ENCODE measurements at regions not wholly inside any gene's neighbourhood (a gene's known extent, or its start where the extent isn't known, plus 50 kb on each side); places are given as distances from the start of the nearest gene placed in this dataset.

DNA sequence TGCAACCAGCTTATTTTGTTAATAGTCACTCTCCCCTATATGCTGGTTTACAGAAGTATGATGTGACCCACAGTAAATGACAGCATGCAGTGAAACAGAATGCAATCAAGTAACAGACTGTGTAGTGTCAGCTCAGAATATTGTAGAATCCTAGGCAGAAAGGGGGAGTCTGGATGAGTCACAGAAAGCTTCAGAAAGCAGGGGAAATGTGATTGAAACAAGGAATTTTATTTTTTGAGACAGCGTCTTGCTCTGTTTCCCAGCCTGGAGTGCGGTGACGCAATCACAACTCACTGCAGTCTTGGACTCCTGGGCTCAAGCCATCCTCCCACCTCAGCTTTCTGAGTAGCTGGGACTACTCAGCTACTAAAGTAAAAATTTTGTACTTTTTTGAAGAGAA is 188.3 kb upstream of the FOXN2 start:
- in situ Hi-C loops (cut with HindIII; ENCODE audit: low sequenced_read_pairs), result no loop called here

GRCh38 chr2:48127612-48128191 is 186.8 kb upstream of the FOXN2 start:
- H3K4me3 ChIP-seq (ENCODE audit: low read depth, low read length), result no peak overlapping the region
- no peak for DNase-seq (ENCODE audit: low read depth, low spot score)
- TF ChIP-seq, protein P1, sequence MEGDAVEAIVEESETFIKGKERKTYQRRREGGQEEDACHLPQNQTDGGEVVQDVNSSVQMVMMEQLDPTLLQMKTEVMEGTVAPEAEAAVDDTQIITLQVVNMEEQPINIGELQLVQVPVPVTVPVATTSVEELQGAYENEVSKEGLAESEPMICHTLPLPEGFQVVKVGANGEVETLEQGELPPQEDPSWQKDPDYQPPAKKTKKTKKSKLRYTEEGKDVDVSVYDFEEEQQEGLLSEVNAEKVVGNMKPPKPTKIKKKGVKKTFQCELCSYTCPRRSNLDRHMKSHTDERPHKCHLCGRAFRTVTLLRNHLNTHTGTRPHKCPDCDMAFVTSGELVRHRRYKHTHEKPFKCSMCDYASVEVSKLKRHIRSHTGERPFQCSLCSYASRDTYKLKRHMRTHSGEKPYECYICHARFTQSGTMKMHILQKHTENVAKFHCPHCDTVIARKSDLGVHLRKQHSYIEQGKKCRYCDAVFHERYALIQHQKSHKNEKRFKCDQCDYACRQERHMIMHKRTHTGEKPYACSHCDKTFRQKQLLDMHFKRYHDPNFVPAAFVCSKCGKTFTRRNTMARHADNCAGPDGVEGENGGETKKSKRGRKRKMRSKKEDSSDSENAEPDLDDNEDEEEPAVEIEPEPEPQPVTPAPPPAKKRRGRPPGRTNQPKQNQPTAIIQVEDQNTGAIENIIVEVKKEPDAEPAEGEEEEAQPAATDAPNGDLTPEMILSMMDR (IDR thresholded peaks at IDR 0.05; ENCODE audit: low read depth, low read length), result no peak
- in situ Hi-C loops (cut with HindIII; ENCODE audit: low sequenced_read_pairs), result no loop called here

More for the DNA sequence above, 188.3 kb upstream of the FOXN2 start:
- TF ChIP-seq, protein P1 (IDR thresholded peaks at IDR 0.05; ENCODE audit: low read depth, low read length), result no peak
- no peak overlapping the region for H3K4me3 ChIP-seq (ENCODE audit: low read depth, low read length)
- no peak for DNase-seq (ENCODE audit: low read depth, low spot score)

- TF ChIP-seq, protein P1 (IDR thresholded peaks at IDR 0.05; ENCODE audit: low read depth, low read length), result no peak
- DNase-seq (ENCODE audit: low read depth, low spot score), result no peak
- H3K4me3 ChIP-seq (ENCODE audit: low read depth, low read length), result no peak overlapping the region
- in situ Hi-C loops (cut with HindIII; ENCODE audit: low sequenced_read_pairs), result no loop called here
Measured at GRCh38 chr2:48129293-48129950, 185.1 kb upstream of the FOXN2 start.

- peak; percentile 64 for DNase-seq (ENCODE audit: low read depth, low spot score)
- no peak overlapping the region for H3K4me3 ChIP-seq (ENCODE audit: low read depth, low read length)
- in situ Hi-C loops (cut with HindIII; ENCODE audit: low sequenced_read_pairs), result no loop called here
- TF ChIP-seq, protein P1 (IDR thresholded peaks at IDR 0.05; ENCODE audit: low read depth, low read length), result no peak
Measured at GRCh38 chr2:48131539-48132270, 182.8 kb upstream of the FOXN2 start.

DNA sequence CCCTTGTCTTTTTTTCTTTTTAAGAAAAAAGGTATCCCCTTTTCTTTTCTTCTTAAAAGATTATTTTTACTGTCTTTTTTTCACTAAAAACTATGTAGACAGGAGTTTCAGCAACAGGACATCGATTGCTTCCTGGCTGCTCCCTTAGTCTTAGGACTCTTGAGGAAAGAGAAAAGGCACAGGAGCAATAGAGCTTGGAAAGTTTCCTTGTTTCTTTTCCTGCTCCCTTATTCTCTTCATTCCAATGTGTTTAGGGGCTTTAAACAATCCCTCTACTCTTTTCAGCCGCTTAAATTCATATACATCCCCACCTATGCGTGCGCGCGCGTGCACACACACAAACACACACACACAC is 182.2 kb upstream of the FOXN2 start:
- H3K4me3 ChIP-seq (ENCODE audit: low read depth, low read length), result no peak overlapping the region
- TF ChIP-seq, protein P1 (IDR thresholded peaks at IDR 0.05; ENCODE audit: low read depth, low read length), result no peak
- no peak for DNase-seq (ENCODE audit: low read depth, low spot score)
- in situ Hi-C loops (cut with HindIII; ENCODE audit: low sequenced_read_pairs), result no loop called here

DNA sequence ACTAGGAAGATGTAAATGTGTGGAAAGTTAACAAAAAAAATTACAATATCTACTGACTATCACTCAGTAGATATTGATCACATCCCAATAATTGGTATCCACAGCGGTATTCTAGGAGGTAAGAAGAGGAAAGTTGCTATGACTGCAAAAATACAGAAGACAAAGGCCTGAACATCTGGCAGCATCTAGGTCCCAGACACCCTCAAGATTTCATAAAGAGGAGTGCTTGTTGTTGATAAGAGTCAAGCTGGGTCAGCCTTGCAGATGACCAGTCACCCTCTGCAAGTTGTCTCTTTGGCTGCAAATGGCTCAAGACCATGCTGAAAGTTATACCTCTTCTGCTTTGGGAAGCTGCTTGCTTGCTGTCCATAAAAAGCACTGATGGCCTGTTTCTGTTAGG is 179.8 kb upstream of the FOXN2 start:
- DNase-seq (ENCODE audit: low read depth, low spot score), result no peak
- in situ Hi-C loops (cut with HindIII; ENCODE audit: low sequenced_read_pairs), result no loop called here

More for the DNA sequence above, 179.8 kb upstream of the FOXN2 start:
- TF ChIP-seq, protein P1 (IDR thresholded peaks at IDR 0.05; ENCODE audit: low read depth, low read length), result no peak
- no peak overlapping the region for H3K4me3 ChIP-seq (ENCODE audit: low read depth, low read length)
